Stimulated activated CD4-positive, alpha-beta T cell treated with anti-CD3 and anti-CD28 coated beads, Interleukin-4, amount 100 ng/mL, for 24 hours (primary cell): ENCODE measurements at regions not wholly inside any gene's neighbourhood (a gene's known extent, or its start where the extent isn't known, plus 50 kb on each side); places are given as distances from the start of the nearest gene placed in this dataset.

Source experiments
- DNase-seq: peaks from one replicate; pipeline ENCODE4 v3.0.0-alpha.2; 2020

GRCh38 chr2:81235601-81236000 lies 931.0 kb upstream of the LRRTM1 start:
- DNase-seq = no peak

GRCh38 chr2:81234711-81235110 lies 930.2 kb upstream of the LRRTM1 start:
- DNase-seq = no peak

- no peak for DNase-seq
Measured at GRCh38 chr2:81225756-81226155, 921.2 kb upstream of the LRRTM1 start.

DNA sequence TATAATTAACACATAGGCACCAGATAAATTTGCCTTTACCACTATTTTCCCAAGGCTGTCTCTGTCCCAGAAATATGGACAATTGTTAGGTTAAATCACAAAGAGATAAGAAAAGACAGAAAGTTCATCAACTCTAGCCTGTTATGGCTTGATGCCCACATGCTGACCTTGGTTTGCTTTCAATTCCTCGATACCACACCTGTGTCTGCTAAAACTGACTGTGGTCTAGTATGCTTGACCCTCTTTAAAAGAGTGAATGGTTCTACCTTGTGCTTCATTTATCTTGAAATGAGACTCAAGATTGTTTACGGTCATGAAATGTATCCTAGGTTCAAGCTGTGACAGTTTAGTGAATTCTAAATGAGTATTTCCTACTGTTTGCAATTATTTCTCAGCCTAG lies 909.0 kb upstream of the LRRTM1 start:
- no peak for DNase-seq

- DNase-seq = no peak
Measured at GRCh38 chr2:81206216-81206615, 901.7 kb upstream of the LRRTM1 start.

- no peak for DNase-seq
Measured at GRCh38 chr2:81196933-81197628, 892.5 kb upstream of the LRRTM1 start.

- DNase-seq = no peak
Measured at GRCh38 chr2:81196383-81196851, 891.9 kb upstream of the LRRTM1 start.

DNA sequence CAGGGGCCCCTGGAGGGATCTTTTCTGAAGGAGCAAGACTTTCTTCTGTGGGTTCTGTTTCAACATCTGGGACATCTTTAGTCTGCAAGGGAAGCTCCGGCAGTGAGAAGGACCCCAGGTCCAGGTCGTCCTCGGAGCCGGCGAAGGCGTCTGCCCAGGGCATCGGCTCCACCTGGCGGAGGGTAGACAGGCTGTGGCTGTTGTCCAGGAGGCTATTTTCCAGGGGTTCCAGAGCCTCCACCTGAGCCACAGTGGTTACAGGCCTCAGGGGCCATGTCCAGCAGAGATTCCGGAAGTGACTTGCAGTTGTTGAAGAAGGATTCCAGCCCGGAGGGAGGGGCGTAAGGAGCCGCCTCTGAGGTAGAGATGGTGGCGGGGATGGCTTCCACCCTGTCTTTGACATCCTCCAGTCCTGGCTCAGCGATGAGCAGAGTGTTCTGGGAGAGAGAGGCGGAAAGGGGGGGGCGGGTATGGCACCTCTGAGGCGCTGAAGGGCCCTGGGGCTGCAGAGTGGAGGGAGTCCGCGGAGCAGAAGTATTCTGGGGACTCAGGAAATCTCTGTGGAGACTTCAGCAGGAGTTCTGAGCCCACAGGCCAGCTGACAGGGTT lies 891.3 kb upstream of the LRRTM1 start:
- no peak for DNase-seq

DNA sequence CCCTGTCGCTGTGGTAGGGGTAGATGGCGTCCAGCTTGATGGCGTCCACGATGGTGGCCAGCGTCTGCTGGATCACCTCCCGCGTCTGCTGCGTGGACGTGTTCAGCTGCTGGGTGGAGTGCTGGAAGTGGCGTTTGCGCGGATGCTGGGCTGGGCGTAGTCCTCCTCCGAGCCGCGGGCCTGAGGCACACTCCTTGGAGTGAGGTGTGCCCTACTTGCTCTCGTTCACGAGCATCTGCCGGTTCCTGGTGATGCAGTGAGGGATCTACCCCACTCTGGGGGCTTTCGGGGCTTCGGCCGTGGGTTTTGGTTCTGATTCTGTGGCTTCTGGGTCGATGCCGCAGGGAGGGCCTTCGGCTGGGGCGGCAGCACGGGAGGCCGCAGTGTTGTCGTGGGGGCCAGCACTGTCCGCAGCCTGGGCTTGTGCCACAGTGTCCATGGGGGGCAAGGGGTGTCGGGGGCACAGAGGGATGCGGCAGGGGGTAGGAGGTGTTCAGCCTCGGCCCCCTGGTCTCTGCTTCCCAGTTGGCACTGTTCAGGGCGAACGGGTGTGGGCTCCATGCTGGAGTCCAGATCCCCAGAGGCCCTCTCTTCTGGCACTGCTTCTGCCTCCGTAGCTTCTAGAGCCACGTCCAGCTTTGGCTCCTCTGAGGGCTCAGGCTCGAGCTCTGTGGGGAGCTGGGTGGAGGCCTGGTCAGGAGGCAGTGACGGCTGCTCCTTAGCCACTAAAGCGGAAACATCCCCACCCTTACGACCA lies 890.6 kb upstream of the LRRTM1 start:
- no peak for DNase-seq

- DNase-seq = no peak
Measured at GRCh38 chr2:81194581-81194980, 890.0 kb upstream of the LRRTM1 start.

DNA sequence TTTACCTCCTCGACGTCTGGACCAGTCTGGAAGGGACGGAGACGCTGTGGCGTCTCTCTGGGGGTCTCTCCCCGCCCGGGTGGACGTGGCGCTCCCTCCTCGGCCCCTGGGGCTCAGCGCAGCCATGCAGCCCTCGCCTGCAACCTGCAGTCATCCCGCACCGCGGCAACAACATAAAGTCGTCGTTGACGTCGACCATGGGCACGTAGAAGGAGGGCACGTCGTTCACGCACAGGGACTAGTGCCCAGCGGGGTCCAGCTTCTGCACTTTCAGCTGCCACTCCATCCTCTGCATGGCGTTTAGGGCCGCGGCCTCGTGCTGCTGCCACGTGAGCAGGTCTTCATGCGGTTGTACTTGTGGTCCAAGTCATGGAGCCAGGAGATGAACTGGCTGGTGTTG lies 889.6 kb upstream of the LRRTM1 start:
- DNase-seq = no peak

DNA sequence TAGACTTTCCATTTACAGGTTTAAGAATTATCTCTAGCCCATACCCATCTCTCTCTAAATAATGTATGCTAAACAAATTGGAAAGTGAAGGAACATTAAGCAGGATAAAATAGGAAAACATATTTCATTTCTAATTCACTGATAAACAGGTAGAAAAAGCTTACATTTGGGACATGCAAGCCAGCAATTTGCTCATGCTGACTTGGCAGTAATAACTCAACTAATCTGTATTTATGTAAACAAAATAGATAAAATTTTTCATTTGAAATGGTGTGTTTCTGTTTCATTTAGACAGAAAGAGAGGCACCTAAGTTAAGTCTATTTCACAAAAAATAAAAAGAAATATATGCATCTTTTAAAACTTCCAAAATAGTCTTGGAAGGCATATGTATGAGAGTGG lies 877.3 kb upstream of the LRRTM1 start:
- DNase-seq = no peak

GRCh38 chr2:81171447-81171846 lies 866.9 kb upstream of the LRRTM1 start:
- DNase-seq = no peak

DNA sequence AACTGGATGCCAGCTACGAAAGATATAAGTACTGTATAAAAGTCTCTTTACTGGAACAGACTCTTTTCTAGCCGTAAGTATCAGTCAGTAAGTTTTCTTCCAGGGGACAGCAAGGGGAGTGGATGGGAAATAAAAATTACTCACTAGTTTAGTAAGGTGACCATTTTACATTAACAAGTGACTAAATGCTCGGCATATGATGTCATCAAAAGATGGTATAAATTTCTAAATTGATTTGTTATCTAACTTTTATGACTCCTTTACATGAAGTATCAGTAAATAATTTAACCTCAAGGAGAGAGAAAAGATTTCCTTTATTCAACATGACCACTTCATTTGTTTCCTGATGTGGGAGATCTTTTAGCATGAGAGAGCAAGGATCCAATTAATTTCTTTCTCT lies 859.0 kb upstream of the LRRTM1 start:
- DNase-seq = no peak

GRCh38 chr2:81158505-81158904 lies 854.0 kb upstream of the LRRTM1 start:
- DNase-seq = no peak

- DNase-seq = no peak
Measured at GRCh38 chr2:81148323-81148722, 843.8 kb upstream of the LRRTM1 start.

- no peak for DNase-seq
Measured at GRCh38 chr2:81136296-81136695, 831.7 kb upstream of the LRRTM1 start.

GRCh38 chr2:81097361-81097760 lies 792.8 kb upstream of the LRRTM1 start:
- no peak for DNase-seq

DNA sequence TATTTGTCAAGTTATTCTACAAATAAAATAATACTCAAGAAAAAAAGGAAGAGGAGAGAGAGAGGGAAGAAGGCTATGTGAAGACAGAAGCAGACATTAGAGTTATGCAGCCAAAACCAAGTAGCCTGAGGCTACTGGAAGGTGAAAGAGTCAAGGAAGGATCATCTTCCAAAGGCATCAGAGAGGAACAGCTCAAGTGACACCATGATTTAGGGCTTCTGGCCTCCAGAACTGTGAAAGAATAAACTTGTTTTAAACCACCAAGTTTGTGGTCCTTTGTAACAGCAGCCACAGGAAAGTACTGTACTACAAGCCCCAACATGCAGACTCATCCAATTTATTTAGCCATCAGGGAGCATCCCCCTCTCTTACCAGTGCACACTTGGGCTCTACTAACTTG lies 788.5 kb upstream of the LRRTM1 start:
- no peak for DNase-seq

DNA sequence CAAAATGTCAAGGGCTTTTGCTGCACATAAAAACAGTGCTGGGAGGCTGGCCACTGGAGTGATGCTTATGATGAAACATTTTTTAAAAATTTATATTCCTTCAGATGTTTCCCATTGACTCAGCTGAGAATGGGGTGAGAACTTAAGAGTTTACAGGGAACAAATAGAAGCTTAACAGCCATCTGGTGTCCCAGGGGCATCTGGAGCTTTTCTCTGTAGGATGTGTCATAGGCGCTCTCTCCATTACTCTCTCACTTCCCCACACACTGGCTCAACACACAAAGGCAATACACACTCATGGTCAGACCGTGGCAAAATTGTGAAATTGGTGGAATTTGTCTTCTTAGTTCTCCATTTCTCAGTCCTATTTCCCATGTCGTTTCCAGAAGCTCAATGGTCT lies 783.1 kb upstream of the LRRTM1 start:
- DNase-seq = no peak

GRCh38 chr2:81084101-81084500 lies 779.5 kb upstream of the LRRTM1 start:
- DNase-seq = no peak

- DNase-seq = no peak
Measured at GRCh38 chr2:81078631-81079030, 774.1 kb upstream of the LRRTM1 start.

- no peak for DNase-seq
Measured at GRCh38 chr2:81078102-81078501, 773.5 kb upstream of the LRRTM1 start.

- no peak for DNase-seq
Measured at GRCh38 chr2:81077396-81077795, 772.8 kb upstream of the LRRTM1 start.
